Pulmonary artery endothelial cell (primary cell): ENCODE measurements at regions not wholly inside any gene's neighbourhood (a gene's known extent, or its start where the extent isn't known, plus 50 kb on each side); places are given as distances from the start of the nearest gene placed in this dataset.
"Not testable (repeated sequence)": the region's sequence is repeated elsewhere in the genome, so short reads cannot be mapped to it uniquely, and the experiment has no call there.

Experiments
- DNase-seq: peaks from one replicate; pipeline ENCODE4 v3.0.0-alpha.2; 2011; ENCODE audit warnings: low read depth, low spot score

DNA sequence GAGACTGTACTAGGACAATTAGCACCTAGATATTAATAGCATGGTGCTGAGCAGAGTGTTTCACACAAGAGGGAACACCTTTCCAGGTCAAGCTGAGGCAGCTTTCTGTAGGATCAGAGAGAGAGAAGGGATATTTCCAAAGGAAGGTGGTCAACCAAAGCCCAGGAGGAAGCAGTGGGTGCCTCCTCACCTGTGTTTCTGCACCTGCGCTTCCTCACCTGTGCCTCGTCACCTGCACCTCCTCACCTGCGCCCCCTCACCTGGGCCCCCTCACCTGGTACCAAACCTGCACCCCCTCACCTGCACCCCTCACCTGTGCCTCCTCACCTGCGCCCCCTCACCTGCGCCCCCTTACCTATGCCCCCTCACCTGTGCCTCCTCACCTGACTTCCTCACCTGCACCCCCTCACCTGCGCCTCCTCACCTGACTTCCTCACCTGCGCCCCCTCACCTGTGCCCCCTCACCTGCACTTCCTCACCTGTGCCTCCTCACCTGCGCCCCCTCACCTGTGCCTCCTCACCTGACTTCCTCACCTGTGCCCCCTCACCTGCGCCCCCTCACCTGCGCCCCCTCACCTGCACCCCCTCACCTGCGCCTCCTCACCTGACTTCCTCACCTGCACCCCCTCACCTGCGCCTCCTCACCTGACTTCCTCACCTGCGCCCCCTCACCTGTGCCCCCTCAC lies 67.9 kb downstream of the TTLL2 start:
- DNase-seq: no peak

DNA sequence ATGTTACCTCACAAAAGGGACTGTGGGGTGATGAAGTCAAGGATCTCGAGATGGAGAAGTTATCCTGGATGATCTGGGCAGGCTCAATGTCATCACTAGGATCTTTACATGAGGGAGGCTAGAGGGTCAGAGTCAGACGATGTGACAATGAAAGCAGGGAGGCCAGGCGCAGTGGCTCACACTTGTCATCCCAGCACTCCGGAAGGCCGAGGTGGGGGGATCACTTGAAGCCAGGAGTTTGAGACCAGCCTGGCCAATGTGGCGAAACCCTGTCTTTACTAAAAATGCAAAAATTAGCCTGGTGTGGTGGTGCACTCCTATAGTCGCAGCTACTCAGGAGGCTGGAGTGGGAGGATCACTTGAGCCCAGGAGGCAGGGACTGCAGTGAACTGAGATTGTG lies 68.8 kb downstream of the TTLL2 start:
- no peak for DNase-seq

DNA sequence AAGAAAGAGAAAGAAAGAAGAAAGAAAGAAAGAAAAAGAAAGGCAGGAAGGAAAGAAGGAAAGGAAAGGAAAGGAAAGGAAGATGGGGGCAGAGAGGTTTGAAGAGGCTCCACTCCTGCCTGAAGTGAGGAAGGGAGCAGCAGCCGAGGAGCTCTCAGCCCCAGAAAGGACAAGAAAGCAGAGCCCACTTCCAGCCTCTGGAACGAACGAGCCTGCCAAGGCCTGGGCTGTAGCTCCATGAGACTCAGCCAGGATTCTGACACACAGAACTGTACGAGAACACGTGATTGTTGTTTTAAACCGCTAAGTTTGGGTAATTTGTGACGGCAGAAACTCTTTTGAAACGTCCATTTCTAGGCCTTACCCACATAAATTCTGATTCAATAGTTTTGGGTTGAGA lies 69.5 kb downstream of the TTLL2 start:
- no peak for DNase-seq

DNA sequence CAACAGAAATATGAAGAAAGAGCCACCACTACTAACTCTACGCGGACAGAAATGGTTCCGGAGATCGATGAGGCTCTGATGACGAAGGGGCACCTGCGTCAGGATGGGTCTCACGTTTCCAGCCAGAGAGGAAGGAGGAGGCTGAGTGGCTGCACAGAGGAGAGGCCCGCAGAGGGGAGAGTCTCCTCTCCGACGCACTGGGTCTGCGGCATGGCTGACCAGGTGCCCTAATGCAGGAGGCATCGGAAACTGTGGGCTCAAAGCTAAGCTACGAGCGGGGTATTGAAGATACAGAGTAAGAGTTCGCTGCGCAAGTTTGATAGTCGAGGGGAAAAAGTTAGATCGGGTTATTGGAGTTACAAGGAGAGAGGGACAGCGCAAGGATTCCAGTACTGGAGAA lies 69.9 kb downstream of the TTLL2 start:
- DNase-seq: no peak

DNA sequence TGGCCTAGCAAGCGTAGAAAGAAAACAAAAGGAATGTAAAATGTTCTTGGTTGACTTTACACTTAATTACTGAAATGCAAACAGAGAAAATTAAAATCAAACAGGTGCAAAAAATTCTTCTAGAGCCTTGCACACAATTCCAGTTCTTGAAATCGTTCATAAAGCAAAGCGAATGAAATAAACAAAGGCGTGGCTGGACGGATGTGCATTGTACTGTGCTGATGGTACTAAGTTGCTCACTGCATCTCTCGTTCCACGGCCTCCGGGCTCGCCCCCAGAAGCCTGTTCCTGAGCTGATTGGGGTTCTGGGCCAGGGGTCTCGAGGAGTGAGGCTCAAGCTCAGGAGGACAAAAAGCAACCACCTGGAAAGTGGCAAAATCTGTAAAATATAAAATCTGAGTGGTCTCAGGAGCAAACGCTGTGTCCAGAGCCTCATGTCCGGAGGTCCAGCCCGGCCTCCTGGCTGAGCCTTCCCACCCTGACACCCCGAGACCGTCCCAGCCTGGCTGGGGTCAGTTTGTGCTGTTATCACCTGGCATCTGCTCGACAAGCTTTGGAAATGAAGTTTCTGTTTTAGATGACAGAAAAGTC lies 71.3 kb downstream of the TTLL2 start:
- no peak for DNase-seq

DNA sequence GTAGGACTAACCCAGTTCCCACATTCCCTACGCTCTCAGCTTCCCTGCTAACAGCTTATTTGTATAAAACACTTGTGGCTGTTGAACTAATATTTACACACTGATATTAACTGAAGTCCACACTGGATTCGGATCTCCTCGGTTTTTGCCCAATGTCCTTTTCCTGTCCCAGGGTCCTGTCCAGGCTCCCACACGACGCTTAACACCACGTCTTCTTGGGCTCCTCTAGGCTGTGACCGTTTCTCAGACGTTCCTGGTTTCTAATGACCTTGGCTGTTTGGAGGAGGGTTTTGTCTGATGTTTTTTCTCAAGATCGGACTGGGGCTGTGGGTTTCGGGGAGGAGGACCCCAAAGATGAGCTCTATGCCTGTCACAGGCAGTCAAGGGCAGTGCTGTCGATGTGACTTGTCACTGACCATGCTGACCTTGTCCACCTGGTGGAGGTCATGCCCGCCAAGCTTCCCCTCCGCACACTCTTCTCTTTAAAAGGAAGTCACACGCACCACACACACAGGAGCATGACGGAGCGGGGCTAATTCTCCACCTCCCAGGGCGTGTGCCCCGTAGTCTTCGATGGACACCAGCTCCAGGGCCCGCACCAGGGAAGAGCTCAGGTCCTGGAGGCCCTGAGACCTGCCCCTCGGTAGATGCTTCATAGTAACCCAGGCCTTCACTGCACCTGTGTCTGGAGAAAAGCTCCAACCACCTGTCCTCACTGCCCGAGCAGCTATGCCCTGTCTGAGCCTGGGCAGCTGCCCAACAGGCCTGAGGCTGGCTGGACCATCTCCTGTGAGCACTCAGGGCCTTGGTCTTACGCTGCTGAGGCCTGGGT lies 72.0 kb downstream of the TTLL2 start:
- no peak for DNase-seq

DNA sequence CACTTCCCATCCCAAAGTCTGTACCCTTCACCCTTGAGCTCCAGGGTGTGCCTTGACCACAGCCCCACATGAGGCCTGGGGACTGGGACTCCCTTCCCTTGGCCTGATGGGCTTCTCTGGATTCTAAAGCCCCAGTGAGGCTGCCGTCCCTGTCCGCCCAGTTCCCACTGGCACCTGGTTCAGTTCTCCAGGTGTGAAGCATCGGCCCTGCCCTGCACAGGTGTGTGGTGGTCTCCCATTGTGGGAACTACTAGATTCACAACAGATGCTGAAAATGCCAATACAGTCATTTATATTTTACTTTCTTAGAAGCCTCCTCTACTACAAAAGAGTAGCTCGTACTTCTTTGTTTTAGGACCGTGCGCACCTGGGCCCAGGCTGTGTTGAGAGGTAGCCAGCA lies 72.8 kb downstream of the TTLL2 start:
- DNase-seq: no peak

DNA sequence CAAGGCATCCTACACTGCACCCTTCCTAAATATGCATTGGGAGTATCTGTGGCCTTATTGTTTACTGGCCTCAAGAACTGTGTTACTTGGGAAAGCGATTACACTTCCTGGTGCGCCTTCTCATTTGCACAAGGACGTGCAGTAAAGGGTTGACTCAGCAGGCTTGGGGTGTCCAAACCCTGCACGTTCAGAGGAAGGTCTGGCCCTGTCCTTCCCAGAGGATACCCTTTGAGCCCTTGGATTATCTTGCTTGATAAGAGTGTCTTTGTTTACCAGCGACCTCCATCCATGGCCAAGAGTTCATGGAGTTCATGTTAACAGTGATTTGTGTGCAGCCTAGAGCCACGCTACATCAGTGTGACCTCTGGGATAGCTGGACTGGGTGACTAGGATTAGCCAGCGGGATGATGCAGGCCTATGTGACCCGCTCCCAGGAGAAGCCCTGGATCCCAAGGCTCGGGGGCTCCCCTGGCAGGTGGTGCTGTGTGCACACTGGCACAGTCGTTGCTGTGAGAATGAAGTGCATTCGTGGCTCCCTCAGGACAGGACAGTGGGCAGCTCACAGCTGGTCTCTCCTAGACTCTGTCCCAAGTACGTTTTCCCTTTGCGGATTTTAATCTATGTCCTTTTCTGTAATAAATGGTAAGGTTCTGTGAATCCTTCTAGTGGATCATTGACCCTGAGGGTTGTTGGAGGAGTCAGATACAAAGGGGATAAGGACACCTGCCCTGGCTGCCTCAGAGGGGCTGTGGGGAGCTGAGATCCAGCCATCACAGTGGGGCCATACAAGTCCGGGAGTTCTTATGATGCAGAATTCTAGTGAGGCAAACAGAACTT lies 73.5 kb downstream of the TTLL2 start:
- DNase-seq: no peak

DNA sequence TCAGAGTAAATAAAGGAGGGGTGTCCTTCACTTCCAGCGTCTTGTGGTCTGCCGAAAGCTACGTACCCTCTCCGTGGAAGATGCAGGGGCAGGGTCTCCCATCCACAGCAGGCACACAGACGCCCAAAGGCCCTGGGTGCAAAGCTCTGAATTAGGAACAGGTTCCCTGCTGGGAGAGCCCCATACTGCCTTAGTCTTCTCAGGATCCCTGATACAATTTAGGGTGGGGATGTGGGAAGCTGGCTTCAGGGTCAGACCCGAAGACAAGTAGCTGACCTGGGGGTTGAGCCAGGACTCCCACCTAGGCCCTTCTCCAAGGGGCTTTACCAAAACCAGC lies 74.1 kb downstream of the TTLL2 start:
- DNase-seq: no peak

DNA sequence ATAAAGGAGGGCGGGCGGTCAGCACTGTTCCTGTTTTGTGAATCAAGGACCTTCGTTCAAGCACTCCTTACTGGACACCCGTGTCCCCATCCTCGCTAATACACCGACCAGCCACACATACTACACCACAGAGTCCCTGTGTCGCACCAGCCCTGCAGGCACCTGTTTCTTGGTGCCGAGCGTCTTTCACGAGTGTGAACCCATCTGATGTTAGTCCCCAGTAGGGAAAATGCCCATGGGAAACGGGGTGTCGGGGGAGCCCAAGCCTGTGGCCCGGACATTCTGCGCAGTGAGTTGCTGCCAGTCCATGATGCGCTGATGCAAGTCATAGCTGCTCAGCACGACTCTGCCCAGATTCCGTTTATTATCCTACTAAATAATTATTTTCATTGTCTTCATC lies 74.7 kb downstream of the TTLL2 start:
- no peak for DNase-seq

DNA sequence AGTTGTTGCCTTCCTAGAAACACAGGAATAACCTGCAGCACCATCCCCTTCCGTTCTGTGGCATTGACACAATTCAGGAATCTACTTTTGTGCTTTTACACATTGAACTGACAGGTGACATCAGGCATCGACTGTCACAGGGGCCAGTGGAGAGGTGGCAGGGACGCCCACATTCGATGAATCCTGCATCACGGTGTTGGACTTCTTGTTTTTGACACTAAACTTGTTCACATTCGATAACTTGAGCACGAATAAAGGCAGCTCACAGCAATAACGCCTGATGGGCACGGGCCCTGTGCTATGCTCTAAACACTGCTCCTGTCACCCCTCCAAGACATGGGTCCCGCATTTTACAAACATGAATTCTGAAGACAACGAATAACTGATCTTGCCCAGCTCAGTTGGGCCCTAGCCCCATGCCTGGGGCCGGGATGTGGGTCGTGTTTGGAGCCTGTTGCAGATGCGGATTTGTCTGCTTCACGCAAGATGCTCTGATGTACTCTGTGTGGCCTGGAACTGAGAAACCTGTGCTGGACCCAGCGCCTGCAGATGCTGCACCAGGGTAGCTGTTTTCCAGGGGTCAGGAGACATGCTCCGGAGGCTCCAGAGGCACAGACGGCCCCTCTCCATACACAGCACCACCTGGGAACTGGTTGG lies 75.7 kb downstream of the TTLL2 start:
- DNase-seq: no peak

DNA sequence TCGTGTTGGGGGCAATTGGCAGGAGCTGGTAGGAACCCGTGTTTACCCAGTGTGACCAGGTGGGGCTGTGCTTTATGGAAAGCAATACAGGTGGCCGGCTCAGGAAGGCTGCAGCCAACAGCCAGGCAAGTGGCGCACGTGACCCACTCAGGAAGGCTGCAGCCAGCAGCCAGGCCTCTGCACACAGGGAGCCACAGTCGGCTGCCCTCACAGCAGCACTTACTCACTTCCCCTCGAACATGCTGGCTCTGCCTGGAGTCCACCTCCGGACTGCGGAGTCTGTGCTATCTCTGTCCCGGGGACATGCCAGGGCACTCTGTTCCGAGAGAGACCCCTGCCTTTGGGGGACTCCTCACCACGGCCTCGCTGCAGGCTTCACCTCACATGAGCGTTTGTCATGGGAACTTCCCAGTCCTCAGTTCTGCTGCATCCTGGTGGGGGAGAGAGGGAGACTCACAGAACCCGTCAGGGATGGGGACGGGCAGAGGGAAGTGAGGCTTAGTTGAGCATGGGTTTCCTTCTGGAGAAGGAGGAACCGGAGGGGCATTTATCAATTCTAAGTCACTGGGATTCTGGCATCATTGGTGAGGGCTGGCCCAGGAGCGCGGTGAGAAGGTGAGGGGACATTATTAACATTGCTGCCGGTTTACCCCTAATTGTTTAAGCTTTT lies 76.8 kb downstream of the TTLL2 start:
- DNase-seq: no peak

DNA sequence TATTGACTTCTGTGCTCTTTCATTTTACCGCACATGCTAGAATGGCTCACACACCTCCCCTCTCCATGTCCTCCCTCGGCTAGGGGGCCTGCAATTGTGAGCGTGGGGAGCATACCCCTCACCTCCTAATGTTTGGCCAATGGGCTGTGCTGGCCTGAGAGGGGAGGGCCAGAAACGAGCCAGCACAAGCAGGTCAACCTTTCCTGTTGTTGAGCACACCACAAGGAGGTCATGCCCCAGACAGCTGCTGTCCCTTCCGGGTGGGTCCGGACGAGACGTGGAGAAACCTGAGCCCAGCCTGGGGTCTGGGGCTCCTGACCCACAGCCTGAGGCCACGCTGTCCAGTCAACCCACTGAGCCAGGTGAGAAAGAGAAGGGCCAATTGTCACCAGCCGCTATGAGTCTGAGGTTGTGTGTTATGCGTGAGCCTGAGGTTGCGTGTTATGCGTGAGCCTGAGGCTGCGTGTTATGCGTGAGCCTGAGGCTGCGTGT lies 77.4 kb downstream of the TTLL2 start:
- no peak for DNase-seq

DNA sequence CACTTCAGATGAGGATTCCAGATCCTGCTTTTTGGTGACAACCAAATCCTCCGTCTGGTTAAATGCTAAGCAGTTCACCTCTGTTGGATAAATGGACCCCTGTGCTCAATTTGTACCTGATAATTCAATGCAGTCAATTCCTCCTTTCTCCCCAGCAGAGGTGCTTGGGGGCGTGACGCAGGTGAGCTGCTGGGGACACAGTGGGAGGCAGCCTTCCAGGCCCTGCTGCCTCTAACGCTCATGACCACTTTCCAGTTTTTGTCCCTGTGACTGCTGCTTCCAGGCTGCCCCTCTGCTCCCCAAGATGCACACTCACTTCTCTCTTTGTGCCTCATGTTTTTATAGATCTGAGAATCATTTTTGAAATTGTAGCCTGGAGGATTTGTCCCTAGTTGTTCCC lies 78.5 kb downstream of the TTLL2 start:
- DNase-seq: no peak

DNA sequence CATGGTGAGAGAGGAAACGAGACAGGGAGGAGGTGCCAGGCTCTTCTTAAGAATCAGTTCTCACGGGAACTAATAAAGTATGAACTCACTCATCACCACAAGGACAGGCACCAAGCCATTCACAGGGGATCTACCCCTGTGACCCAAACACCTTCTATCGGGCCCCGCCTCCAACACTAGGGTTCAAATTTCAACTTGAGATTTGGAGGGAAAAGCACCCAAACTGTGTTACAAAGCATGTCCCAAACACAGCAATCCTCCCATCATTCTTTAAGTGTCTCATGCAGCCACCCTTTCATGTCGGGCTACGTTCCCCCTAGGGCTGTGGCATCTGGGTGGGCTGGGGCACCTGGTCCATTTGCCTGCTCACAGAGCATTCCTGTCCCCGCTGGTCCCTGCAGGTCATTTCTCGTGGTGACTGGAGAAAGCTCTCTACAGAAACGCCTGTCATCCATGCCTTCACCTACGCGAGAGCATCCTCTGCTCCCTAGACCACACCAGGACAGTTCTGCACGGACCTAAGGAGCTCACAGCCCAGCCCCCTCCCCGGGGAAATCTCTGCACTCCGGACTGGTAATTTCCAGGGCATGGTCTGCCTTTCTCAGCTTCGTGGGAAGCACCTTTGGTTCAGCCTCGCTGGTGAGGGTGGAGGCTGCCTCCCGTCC lies 79.6 kb downstream of the TTLL2 start:
- DNase-seq: no peak

DNA sequence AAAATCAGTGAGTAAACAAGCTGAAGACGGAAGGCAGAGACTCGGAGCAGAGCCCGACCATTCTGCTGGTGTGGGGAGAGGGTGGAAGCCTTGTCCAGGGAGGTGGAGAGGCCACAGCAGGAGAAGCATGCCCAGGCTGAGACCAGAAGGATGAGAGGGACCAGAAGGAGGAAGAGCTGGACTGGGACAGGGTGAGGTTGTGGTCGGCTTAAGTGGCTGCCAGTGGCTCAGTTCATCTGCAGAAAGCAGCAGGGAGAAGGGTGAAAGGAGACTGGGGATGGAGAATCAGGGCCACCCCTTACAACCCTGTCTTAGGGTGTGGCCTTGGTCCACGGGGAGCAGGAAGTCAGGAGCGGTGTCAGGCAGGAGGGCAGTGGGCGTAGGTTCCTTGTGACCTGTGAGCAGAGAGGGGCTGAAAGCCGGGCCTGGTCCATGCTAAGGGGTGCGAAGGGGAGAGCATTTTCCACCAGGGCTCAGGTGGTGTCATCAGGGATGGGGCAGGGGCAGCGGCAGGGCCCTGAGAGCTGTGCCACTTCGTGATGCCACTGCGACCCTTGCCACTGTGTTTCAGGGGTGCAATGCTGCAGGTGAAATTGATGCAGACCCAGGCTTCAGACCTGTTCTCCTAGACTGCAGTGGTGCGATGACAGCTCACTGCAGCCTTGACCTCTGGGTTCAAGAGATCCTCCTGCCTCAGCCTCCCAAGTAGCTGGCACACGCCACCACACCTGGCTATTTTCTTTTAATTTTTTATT lies 81.1 kb downstream of the TTLL2 start:
- DNase-seq: no peak

DNA sequence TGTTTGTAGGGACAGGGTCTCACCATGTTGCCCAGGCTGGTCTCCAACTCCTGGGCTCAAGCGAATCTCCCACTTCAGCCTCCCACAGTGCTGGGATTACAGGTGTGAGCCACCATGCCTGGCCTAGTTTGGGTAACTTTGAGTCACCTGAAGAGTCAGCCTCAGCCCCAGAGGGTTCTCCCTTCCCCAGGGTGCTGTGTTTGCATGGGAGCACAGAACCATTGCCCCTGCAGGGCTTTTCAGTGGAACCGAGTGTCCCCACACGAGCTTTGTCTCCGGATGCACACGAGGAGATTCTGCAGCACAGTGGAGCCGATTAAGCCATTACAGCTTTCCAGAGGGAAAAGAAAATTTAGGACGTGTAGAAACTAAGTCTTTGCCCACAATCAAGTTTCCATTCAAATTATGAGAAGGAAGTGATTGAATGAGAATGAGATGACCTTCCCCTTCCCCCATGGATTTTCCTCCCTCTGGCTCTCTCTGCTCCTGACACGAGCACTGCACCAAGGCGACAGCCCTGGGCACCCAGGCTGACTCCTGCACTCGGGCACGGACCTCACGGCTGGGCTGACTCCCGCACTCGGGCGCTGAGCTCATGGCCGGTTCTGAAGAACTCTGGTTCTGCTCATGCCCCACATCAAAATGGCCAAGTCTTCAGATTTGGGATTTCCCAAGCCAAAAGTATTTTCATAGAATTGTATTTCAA lies 81.8 kb downstream of the TTLL2 start:
- not testable (repeated sequence) for DNase-seq

DNA sequence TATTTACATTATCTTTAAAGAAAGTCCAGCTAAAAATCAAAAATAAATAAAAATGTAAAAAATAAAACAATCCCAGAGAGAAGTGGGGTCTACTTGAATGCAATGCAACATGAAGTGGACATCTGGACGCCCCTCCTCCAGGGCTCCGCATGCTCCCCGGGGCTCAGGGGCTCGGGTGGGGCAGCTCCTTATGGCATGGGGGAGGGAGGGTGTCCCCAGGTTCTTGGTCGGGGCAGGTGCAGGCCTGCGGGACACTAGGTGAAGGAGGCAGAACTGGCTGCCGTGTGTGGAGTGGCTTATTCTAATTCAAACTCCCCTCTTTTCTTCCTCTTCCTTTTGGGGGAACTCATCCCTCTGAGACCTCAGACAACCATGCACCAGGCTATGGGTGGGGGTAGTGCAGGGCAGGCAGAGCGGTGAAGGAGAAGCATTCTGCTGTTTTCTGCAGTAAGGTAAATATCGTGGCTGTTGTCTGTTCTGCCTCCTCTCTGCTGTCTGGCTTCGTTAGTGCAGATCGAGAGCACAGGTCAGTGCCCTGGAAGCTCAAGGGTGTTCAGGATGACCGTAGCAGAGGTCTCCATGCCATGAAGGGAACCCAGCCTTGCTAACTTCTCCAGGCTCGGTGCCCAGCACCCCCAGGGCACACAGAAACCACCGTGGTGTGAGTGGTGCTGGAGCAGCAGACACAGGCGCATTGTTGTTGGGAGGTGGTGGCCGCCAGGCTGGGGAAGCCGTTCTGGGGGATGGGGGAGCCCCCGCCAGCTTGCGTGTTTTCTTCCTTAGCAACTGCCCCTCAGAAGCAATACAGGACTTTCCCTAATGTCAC lies 82.6 kb downstream of the TTLL2 start:
- DNase-seq: no peak
